HG02642 (cell line): ENCODE measurements at regions not wholly inside any gene's neighbourhood (a gene's known extent, or its start where the extent isn't known, plus 50 kb on each side); places are given as distances from the start of the nearest gene placed in this dataset.

ENCODE experiments used
- ATAC-seq: cut with Tn5 transposase; IDR thresholded peaks from one replicate; pipeline ENCODE4 v1.9.1; 2021; ENCODE audit warnings: mild to moderate bottlenecking; ENCODE audit not compliant: unreplicated experiment, poor library complexity

GRCh38 chr16:85303354-85303883 lies 191.1 kb upstream of the CIBAR2 start:
- ATAC-seq: no peak

- no peak for ATAC-seq
Observed at GRCh38 chr16:85304337-85304736, 192.1 kb upstream of the CIBAR2 start.

GRCh38 chr16:85306071-85306792 lies 194.0 kb upstream of the CIBAR2 start:
- ATAC-seq: no peak

- no peak for ATAC-seq
Observed at GRCh38 chr16:85306793-85307551, 194.7 kb upstream of the CIBAR2 start.

GRCh38 chr16:85307552-85308364 lies 195.5 kb upstream of the CIBAR2 start:
- ATAC-seq: no peak

- no peak for ATAC-seq
Observed at GRCh38 chr16:85308611-85309540, 196.6 kb upstream of the CIBAR2 start.

GRCh38 chr16:85309656-85310587 lies 197.7 kb upstream of the CIBAR2 start:
- ATAC-seq: no peak

GRCh38 chr16:85310868-85311585 lies 198.8 kb upstream of the CIBAR2 start:
- no peak for ATAC-seq

- ATAC-seq: no peak
Observed at GRCh38 chr16:85311741-85312140, 199.5 kb upstream of the CIBAR2 start.

- ATAC-seq: no peak
Observed at GRCh38 chr16:85312174-85312573, 199.9 kb upstream of the CIBAR2 start.

GRCh38 chr16:85312642-85313525 lies 200.6 kb upstream of the CIBAR2 start:
- no peak for ATAC-seq

- ATAC-seq: no peak
Observed at GRCh38 chr16:85313526-85314301, 201.4 kb upstream of the CIBAR2 start.

- no peak for ATAC-seq
Observed at GRCh38 chr16:85314512-85314971, 202.3 kb upstream of the CIBAR2 start.

GRCh38 chr16:85315866-85316265 lies 203.6 kb upstream of the CIBAR2 start:
- no peak for ATAC-seq

- ATAC-seq: no peak
Observed at GRCh38 chr16:85316321-85316919, 204.1 kb upstream of the CIBAR2 start.

GRCh38 chr16:85316944-85317343 lies 204.7 kb upstream of the CIBAR2 start:
- no peak for ATAC-seq
